Muscle of back (tissue), 3 donors: ENCODE measurements at regions not wholly inside any gene's neighbourhood (a gene's known extent, or its start where the extent isn't known, plus 50 kb on each side); places are given as distances from the start of the nearest gene placed in this dataset.
"Not testable (repeated sequence)": the region's sequence is repeated elsewhere in the genome, so short reads cannot be mapped to it uniquely, and the experiment has no call there.

Experiments
- DNase-seq, 3 donors: peaks; one replicate each; pipeline versions ENCODE4 v3.0.0 to v3.0.0-alpha.2; 2013

DNA sequence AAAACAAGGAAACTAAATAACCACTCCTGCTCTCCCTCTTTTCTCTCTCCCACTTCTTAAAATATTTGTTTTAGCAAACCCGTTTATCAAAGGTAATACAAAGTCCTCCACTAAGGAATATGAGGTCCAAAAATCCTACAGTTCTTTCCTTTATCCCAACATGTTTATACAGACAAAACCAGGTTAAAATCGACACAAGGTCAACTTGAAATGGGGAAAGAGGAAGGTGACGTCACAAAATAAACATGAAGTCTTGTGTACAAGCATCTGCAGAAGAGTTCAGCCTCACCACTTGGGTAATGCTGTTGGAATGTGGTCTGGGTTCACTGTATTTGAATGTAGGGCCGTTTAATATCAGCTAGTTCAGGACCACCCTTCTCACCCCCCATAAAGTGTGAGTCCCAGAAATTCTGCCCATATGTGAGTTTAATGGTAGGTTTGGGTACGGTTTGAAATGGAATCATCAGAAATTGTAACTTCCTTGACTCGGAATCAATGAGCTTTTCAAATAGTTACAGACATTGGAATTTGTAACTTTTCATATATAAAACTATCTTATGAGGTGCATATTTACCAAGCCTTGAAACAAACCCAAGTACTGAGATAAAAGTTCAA, 120.0 kb upstream of the SLC38A2 start:
- peak in 1 of 3 donors; percentile 43 for DNase-seq

DNA sequence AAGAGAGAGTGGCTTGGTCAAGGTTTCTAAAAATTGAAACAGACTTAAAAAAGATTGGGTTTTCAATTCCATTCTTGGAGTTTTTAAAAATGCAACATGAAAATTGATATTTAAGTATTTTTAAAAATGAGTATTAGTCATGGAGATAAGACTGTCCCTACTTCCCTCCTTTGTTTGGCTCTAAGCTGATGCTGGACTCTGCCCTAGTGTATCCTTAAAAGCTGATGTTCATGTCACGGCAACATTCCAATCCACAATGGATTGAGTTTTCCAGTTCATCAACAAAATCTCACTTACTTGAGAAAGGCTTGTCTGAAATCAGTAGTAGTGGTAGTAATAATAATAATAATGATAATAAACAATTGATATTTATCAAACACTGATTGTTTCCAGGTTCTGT, 119.0 kb upstream of the SLC38A2 start:
- DNase-seq: no peak

GRCh38 chr12:46490635-46491034, 118.1 kb upstream of the SLC38A2 start:
- peak in 2 of 3 donors; percentile 9 to 17 for DNase-seq

DNA sequence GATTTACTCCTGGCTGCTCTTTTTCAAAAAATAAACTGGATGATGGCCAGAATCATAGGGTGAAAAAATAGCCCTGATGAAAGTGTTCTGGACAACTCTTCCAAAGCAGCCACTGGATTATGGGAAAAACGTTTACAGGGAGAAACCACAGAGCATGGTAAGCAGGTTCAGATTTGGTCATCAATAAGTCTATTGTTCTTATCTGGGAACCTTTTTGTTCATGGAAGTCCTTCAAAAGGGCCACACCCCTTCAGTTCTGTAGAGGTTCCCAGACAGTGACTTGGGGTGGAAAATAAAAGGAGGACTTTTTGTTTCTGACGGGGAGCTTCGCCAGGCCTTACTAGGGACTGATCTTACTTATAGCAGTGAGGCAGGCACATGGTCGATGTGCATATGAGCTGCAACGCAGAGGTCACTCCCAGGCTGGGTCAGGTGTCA, 117.4 kb upstream of the SLC38A2 start:
- DNase-seq: peak in 1 of 3 donors; percentile 11

GRCh38 chr12:46487567-46488131, 115.1 kb upstream of the SLC38A2 start:
- peak in 1 of 3 donors; percentile 29 for DNase-seq

DNA sequence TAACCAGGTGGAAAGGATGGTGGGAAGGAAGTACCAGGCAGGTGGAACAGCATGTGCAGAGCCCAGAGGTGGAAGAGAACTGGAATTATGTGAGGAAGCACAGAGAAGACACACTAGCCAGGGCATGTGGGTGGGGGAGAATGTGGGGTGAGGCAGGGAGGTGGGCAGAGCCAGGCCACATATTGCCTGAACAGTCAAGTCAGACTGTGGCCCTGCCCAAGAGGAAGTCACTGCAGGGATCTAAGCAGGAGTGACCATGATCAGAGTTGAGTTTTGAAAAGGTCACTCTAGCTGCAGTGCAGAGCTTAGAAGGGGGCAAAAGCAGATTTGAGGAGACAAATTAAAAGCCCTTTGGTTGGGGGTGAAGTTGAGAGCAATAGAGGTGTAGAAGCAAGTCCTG, 114.0 kb upstream of the SLC38A2 start:
- DNase-seq: no peak

DNA sequence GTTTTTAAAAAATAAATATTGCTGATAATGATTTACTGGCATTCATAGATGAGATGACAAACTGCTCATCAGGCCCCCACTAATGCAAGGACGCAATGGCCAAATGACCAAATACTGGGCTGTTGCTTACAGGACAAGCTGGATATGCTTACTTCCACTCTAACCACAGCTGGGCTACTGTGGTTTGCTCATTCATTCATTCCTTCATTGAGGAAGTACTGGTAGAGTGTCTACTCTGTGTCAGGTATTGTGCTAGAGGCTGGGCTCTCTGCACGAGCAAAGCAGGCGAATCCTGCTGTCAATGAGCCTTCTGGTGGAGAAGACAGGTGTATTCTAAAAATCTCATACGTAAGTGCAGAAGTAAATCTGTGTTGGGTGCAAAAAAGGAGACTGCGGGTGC, 113.3 kb upstream of the SLC38A2 start:
- no peak for DNase-seq

GRCh38 chr12:46484396-46485061, 112.0 kb upstream of the SLC38A2 start:
- DNase-seq: no peak

- DNase-seq: no peak
Observed at GRCh38 chr12:46483572-46484395, 111.2 kb upstream of the SLC38A2 start.

- DNase-seq: no peak
Observed at GRCh38 chr12:46480724-46481123, 108.2 kb upstream of the SLC38A2 start.

DNA sequence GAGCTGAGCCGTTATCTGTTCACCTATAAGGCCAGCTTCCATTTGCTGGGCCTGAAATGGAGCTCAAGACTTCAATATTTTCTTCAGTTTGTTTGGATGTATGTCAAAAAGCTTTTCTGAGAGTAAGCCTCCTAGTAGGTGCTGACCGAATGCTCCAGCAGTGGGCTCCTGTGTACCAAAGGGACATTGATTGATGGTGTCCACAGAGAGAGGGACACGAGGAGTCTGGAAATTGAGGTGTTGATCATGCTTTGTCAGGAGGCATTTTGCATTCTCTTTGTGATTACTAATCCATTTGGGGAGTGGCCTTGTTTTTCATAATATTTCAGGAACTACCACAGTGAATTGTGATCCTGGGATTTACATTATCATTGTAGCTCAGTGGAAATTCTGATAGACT, 107.7 kb upstream of the SLC38A2 start:
- DNase-seq: no peak

GRCh38 chr12:46478123-46478522, 105.5 kb upstream of the SLC38A2 start:
- DNase-seq: no peak

DNA sequence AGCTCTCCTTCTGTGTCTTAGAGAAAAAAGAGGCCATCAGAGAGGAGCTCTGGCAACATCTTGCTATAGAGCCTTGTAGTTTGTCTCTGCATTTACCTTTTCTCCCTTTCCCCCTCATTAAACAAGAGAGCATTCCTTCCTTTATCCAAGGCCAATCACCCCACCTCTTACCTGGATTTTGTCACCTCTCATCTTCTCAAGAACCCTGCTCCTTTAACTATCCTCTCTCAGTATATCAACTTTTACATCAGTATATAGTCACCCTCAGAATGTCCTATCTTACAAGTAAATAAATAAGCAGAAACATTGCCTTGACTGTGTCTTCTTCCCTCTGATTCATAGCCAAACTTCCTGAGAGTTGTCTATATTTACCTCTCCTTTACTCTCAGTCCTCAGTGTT, 105.0 kb upstream of the SLC38A2 start:
- DNase-seq: no peak

DNA sequence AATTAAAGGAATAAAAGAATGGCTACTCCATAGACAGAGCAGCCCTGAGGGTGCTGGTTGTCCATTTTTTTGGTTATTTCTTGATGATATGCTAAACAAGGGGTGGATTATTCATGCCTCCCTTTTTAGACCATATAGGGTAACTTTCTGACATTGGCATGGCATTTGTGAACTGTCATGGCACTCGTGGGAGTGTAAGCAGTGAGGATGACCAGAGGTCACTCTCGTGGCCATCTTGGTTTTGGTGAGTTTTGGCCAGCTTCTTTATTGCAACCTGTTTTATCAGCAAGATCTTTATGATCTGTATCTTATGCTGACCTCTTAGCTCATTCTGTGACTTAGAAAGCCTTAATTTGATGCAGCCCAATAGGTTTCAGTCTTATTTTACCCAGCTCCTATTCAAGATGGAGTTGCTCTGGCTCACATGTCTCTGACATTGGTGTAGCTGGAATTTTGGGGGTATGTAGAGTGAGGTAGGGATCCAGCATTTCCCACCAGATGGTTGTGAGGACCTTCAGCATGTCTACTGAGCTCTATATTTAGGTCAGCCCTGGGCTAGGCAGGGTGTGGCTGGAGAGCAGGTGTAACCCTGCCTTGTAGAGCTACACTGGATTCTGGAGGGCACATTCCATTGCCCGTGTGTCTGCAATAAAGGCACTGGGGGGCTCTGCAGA, 103.5 kb upstream of the SLC38A2 start:
- DNase-seq: no peak

- not testable (repeated sequence) for DNase-seq
Observed at GRCh38 chr12:46474385-46474784, 101.8 kb upstream of the SLC38A2 start.

DNA sequence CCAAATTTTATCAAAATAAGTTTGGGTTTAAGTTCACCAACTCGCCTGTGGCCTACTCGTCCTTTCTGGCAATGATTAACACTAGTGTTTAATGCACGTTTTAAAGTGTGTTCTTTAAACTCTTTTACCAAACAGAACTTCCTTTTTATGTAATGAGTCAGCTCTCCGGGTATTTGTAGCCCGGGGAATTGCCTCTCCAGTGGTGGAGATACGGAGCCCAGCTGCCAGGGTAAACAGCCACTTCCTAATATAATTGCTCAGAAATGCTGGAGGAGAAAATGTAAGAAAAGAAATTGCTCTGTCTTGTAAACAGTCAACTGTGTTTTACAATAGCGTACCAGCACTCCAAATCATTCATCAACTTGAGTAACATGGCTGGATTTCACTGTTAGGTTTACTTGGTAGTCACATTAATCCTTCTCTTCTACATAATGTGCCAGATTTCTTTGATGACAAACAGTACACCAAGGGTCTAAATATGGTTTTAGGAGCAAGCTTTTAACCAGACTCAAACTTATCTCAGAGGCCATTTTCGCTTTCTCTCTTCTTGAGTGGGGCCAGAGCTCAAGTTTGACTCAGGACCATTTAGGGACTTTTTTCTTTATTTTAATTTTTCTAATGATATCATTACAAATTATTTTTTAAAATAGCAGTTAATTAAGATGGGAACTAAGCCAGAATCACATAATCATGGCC, 101.2 kb upstream of the SLC38A2 start:
- DNase-seq: peak in 2 of 3 donors; percentile 49 to 85

- peak in 2 of 3 donors; percentile 62 to 64 for DNase-seq
Observed at GRCh38 chr12:46472893-46473633, 100.5 kb upstream of the SLC38A2 start.

DNA sequence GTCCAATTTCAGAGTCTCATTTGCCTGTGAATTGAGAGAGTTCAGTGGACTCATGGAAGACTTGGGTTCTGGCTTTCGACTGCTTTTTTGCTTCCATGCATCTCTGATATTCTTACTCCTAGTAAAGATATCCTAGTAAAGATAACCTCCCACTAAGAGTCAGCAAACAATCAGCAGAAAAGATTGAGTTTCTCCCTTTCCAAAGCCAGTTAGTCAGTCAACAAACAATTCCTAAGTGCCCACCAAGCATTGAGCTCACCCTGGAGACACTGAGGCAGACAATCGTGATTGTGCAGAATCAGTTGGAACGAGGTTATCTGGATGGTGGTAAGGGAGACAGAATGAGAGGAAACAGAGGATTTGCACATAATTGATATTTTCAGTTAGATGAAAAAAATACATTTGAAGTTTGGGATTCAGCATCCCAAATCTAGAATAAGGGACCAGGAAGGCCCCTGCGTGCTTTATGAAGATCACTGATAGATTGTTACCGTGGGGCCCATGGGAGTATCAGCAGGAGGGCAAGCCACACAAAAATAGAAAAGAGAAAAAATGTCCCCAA, 99.7 kb upstream of the SLC38A2 start:
- DNase-seq: no peak

GRCh38 chr12:46471404-46471803, 98.8 kb upstream of the SLC38A2 start:
- no peak for DNase-seq

GRCh38 chr12:46470975-46471374, 98.4 kb upstream of the SLC38A2 start:
- DNase-seq: no peak
